Natural killer cell (primary cell): ENCODE measurements at regions not wholly inside any gene's neighbourhood (a gene's known extent, or its start where the extent isn't known, plus 50 kb on each side); places are given as distances from the start of the nearest gene placed in this dataset.

Experiments
- ATAC-seq, 3 donors: fragments of 150-1000 bp in 2 of 3; fragments of 200-7000 bp in 1 of 3; cut with Tn5 transposase; 1 replicate in 1 of 3; 2 replicates in 2 of 3; pipeline ENCODE4 v1.10.0; 2021; ENCODE audit warnings: mild to moderate bottlenecking in 2 of 3, moderate library complexity in 2 of 3
- DNase-seq, 2 donors: peaks; one replicate each; pipeline versions ENCODE4 v3.0.0 to v3.0.0-alpha.2; 2013 to 2021; ENCODE audit warnings: mixed read lengths in 1 of 2
- H3K27ac ChIP-seq: one replicate; pipeline ENCODE4 v1.5.1; 2013; ENCODE audit warnings: mild to moderate bottlenecking, low read length
- H3K27me3 ChIP-seq: one replicate; pipeline ENCODE4 v1.6.1; 2013; ENCODE audit warnings: low read length; ENCODE audit not compliant: control insufficient read depth, insufficient read depth
- H3K36me3 ChIP-seq: one replicate; pipeline ENCODE4 v1.6.1; 2013; ENCODE audit warnings: low read length; ENCODE audit not compliant: control insufficient read depth, insufficient read depth
- H3K4me1 ChIP-seq: one replicate; pipeline ENCODE4 v1.6.1; 2013; ENCODE audit warnings: low read length; ENCODE audit not compliant: control insufficient read depth, insufficient read depth
- H3K4me3 ChIP-seq: one replicate; pipeline ENCODE4 v1.5.1; 2013; ENCODE audit warnings: low read length
- H3K9me3 ChIP-seq: one replicate; pipeline ENCODE4 v1.6.1; 2013; ENCODE audit warnings: low read length; ENCODE audit not compliant: control insufficient read depth, insufficient read depth
- H3K27ac Mint-ChIP-seq, 2 donors: one replicate each; pipeline ENCODE4 v1.8.0; 2022; ENCODE audit warnings: mild to moderate bottlenecking in 2 of 2, mixed read lengths in 2 of 2, moderate library complexity in 1 of 2
- H3K27me3 Mint-ChIP-seq, 2 donors: one replicate each; pipeline ENCODE4 v1.8.0; 2022; ENCODE audit warnings: low read depth in 2 of 2, mixed read lengths in 2 of 2
- H3K36me3 Mint-ChIP-seq: one replicate; pipeline ENCODE4 v1.8.0; 2022; ENCODE audit warnings: mixed read lengths
- H3K4me1 Mint-ChIP-seq, 2 donors: one replicate each; pipeline ENCODE4 v1.8.0; 2022; ENCODE audit warnings: mixed read lengths in 2 of 2
- H3K4me3 Mint-ChIP-seq: one replicate; pipeline ENCODE4 v1.8.0; 2022; ENCODE audit warnings: mild to moderate bottlenecking, moderate library complexity, mixed read lengths
- H3K9me3 Mint-ChIP-seq, 2 donors: one replicate each; pipeline ENCODE4 v1.8.0; 2022; ENCODE audit warnings: mixed read lengths in 2 of 2
- WGBS: methylation state at CpG from one replicate; pipeline ENCODE4 v1.1.7; 2013; ENCODE audit warnings: missing lambda C conversion rate; ENCODE audit not compliant: insufficient coverage; 5-methylcytosine and 5-hydroxymethylcytosine counted together
- intact Hi-C: fragments of 100-400 bp; cut with micrococcal nuclease; formaldehyde crosslinking; loops from one replicate; pipeline ENCODE4 v1.14.2; 2022
- TF ChIP-seq, protein P1 (sequence below): fragments of 200-600 bp; IDR thresholded peaks from one replicate; pipeline ENCODE4 v1.8.0; 2022; ENCODE audit warnings: antibody characterized with exemption

DNA sequence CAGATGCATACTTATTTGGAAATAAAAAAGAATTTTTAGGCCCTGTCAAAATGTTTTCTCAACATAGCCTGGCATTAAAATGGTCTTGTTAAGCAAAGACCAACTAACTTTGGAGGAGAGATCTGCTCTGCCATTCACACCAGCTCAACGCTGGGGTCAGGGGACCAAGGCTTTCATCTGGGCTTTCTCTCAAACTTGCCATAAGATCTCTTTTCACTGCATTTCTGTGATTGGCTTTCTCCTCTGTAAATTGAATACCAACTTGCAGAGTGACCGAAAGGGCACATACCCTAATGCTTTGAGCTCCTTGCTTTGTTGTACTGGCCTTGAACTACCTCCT is 71.2 kb downstream of the MYCN start:
- no peak for ATAC-seq
- 60% methylated on average over 2 of the region's 2 CpGs for WGBS
- intact Hi-C loops, result no loop called here
- Histone ChIP-seq H3K9me3 (no peaks in the 10 kb centered on the region), H3K4me1 (peaks cover 1% of the 10 kb centered on the region), H3K27me3 (peaks cover 7% of the 10 kb centered on the region), H3K4me3 (no peak overlapping the region), H3K36me3 (no peaks in the 10 kb centered on the region), H3K27ac (no peak overlapping the region)
- Mint-ChIP-seq H3K4me3 (no peak overlapping the region), H3K27ac (no peak overlapping the region), H3K27me3 (peaks cover 18 to 32% of the 10 kb centered on the region in 2 donors), H3K9me3 (no peaks in the 10 kb centered on the region), H3K4me1 (peaks cover 0 to 6% of the 10 kb centered on the region in 2 donors), H3K36me3 (no peaks in the 10 kb centered on the region)
- DNase-seq, result no peak
- TF ChIP-seq, protein P1, sequence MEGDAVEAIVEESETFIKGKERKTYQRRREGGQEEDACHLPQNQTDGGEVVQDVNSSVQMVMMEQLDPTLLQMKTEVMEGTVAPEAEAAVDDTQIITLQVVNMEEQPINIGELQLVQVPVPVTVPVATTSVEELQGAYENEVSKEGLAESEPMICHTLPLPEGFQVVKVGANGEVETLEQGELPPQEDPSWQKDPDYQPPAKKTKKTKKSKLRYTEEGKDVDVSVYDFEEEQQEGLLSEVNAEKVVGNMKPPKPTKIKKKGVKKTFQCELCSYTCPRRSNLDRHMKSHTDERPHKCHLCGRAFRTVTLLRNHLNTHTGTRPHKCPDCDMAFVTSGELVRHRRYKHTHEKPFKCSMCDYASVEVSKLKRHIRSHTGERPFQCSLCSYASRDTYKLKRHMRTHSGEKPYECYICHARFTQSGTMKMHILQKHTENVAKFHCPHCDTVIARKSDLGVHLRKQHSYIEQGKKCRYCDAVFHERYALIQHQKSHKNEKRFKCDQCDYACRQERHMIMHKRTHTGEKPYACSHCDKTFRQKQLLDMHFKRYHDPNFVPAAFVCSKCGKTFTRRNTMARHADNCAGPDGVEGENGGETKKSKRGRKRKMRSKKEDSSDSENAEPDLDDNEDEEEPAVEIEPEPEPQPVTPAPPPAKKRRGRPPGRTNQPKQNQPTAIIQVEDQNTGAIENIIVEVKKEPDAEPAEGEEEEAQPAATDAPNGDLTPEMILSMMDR, result no peak

DNA sequence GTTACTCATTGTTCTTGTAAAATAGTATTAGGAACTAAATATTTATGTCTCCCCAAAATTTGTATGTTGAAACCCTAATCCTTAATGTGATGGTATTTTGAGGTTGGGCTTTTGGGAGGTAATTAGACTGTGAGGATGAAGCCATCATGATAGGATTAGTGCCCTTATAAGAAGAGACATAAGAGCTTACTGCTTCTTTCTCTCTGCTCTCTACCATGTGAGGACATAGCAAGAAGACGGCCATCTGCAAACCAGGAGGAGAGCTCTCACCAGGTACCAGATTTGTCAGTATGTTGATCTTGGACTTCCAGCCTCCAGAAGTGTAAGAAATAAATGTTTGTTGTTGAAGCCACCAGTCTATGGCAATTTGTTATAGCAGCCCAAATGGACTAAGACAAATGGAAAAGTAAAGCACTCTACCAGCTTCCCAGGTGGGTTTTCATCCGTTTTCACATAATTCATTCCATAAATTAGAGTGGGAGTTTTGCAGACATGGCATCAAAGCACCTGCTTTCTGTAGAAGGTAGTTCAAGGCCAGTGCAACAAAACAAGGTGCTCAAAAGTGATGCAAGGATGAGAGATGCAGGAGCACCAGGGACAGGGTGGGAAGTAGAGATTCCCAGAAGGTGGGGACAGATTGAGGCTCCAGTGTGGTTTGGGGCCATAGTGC is 70.7 kb downstream of the MYCN start:
- Mint-ChIP-seq H3K27me3 (peaks cover 18 to 32% of the 10 kb centered on the region in 2 donors), H3K4me1 (peaks cover 0 to 6% of the 10 kb centered on the region in 2 donors), H3K9me3 (no peaks in the 10 kb centered on the region), H3K27ac (no peak overlapping the region), H3K36me3 (no peaks in the 10 kb centered on the region), H3K4me3 (no peak overlapping the region)
- peaks cover 7% of the 10 kb centered on the region for H3K27me3 ChIP-seq
- H3K4me1 ChIP-seq, result peaks cover 4% of the 10 kb centered on the region
- no peaks in the 10 kb centered on the region for H3K36me3 ChIP-seq
- DNase-seq, result no peak
- intact Hi-C loops, result no loop called here
- H3K4me3 ChIP-seq, result no peak overlapping the region
- ATAC-seq, result no peak
- WGBS, result 97% methylated on average over 2 of the region's 2 CpGs
- no peak overlapping the region for H3K27ac ChIP-seq
- no peaks in the 10 kb centered on the region for H3K9me3 ChIP-seq
- TF ChIP-seq, protein P1, result no peak

- H3K27me3 Mint-ChIP-seq, result peaks cover 20 to 21% of the 10 kb centered on the region in 2 donors
- no peak overlapping the region for H3K4me3 ChIP-seq
- DNase-seq (no peak), ATAC-seq (no peak)
- peaks cover 0 to 6% of the 10 kb centered on the region in 2 donors for H3K4me1 Mint-ChIP-seq
- no peaks in the 10 kb centered on the region for H3K9me3 Mint-ChIP-seq
- no peak overlapping the region for H3K27ac Mint-ChIP-seq
- H3K36me3 ChIP-seq, result no peaks in the 10 kb centered on the region
- no peaks in the 10 kb centered on the region for H3K36me3 Mint-ChIP-seq
- no peaks in the 10 kb centered on the region for H3K9me3 ChIP-seq
- 82% methylated on average over 3 of the region's 3 CpGs for WGBS
- H3K27me3 ChIP-seq, result peaks cover 7% of the 10 kb centered on the region
- TF ChIP-seq, protein P1, result no peak
- no peak overlapping the region for H3K4me3 Mint-ChIP-seq
- H3K4me1 ChIP-seq, result peaks cover 4% of the 10 kb centered on the region
- intact Hi-C loops, result no loop called here
- H3K27ac ChIP-seq, result no peak overlapping the region
Observed at GRCh38 chr2:16010011-16010410, 69.7 kb downstream of the MYCN start.

DNA sequence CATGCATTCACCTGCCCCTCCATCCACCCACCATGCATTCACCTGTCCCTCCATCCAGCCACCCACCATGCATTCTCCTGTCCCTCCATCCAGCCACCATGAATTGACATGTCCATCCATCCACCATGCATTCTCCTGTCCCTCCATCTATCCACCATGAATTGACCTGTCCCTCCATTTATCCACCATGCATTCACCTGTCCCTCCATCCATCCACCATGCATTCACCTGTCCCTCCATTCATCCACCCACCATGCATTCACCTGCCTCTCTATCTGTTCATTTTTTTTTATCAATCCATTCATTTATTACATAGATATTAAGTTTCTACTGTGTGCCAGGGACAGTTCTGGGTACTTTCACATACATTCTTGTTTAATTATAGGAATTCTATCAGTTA is 69.2 kb downstream of the MYCN start:
- Histone ChIP-seq H3K27me3 (peaks cover 5% of the 10 kb centered on the region), H3K27ac (no peak overlapping the region), H3K4me3 (no peak overlapping the region), H3K4me1 (peaks cover 4% of the 10 kb centered on the region), H3K36me3 (no peaks in the 10 kb centered on the region), H3K9me3 (no peaks in the 10 kb centered on the region)
- TF ChIP-seq, protein P1, result no peak
- intact Hi-C loops, result no loop called here
- peaks cover 16% of the 10 kb centered on the region in 2 donors for H3K27me3 Mint-ChIP-seq
- ATAC-seq (no peak), DNase-seq (no peak)
- H3K9me3 Mint-ChIP-seq, result no peaks in the 10 kb centered on the region
- no peaks in the 10 kb centered on the region for H3K36me3 Mint-ChIP-seq
- H3K27ac Mint-ChIP-seq, result no peak overlapping the region
- H3K4me1 Mint-ChIP-seq, result peaks cover 0 to 6% of the 10 kb centered on the region in 2 donors
- H3K4me3 Mint-ChIP-seq, result no peak overlapping the region
